Amygdala (tissue), 56 donors: ENCODE measurements at regions not wholly inside any gene's neighbourhood (a gene's known extent, or its start where the extent isn't known, plus 50 kb on each side); places are given as distances from the start of the nearest gene placed in this dataset.
A peak's percentile ranks its signal among the peaks of the same experiment; 100 is the strongest.
"Not testable (repeated sequence)": the region's sequence is repeated elsewhere in the genome, so short reads cannot be mapped to it uniquely, and the experiment has no call there.

Experiments
- DNase-seq, 56 donors: peaks; one replicate each; lab custom pipeline; 2025; lab: John Stamatoyannopoulos, UW

- DNase-seq, result no peak
These were observed 76.8 kb upstream of the SH3PXD2B start for GRCh38 chr5:172530878-172531703.

- DNase-seq, result no peak
These were observed 76.1 kb upstream of the SH3PXD2B start for GRCh38 chr5:172530406-172530805.

GRCh38 chr5:172529896-172530295 is 75.6 kb upstream of the SH3PXD2B start:
- DNase-seq, result no peak

- DNase-seq, result no peak
These were observed 74.1 kb upstream of the SH3PXD2B start for GRCh38 chr5:172528440-172528839.

- DNase-seq, result no peak
These were observed 73.2 kb upstream of the SH3PXD2B start for GRCh38 chr5:172527559-172527958.

- DNase-seq, result no peak
These were observed 71.7 kb upstream of the SH3PXD2B start for GRCh38 chr5:172525996-172526360.

GRCh38 chr5:172525307-172525995 is 71.1 kb upstream of the SH3PXD2B start:
- no peak for DNase-seq

- DNase-seq, result no peak
These were observed 70.3 kb upstream of the SH3PXD2B start for GRCh38 chr5:172524573-172525021.

- DNase-seq, result no peak
These were observed 68.9 kb upstream of the SH3PXD2B start for GRCh38 chr5:172523146-172523745.

GRCh38 chr5:172521338-172521932 is 67.1 kb upstream of the SH3PXD2B start:
- no peak for DNase-seq

GRCh38 chr5:172511952-172512351 is 57.6 kb upstream of the SH3PXD2B start:
- DNase-seq, result no peak

- peak in 1 of 56 donors; percentile 18 for DNase-seq
These were observed 55.1 kb upstream of the SH3PXD2B start for GRCh38 chr5:172509405-172509781.

- DNase-seq, result no peak
These were observed 54.4 kb upstream of the SH3PXD2B start for GRCh38 chr5:172508471-172509404.

- DNase-seq, result not testable (repeated sequence)
These were observed 53.2 kb upstream of the SH3PXD2B start for GRCh38 chr5:172507485-172507884.

GRCh38 chr5:172506921-172507320 is 52.6 kb upstream of the SH3PXD2B start:
- DNase-seq, result no peak

- DNase-seq, result no peak
These were observed 51.9 kb upstream of the SH3PXD2B start for GRCh38 chr5:172506251-172506650.

- no peak for DNase-seq
These were observed 51.5 kb upstream of the SH3PXD2B start for GRCh38 chr5:172505845-172506244.

- no peak for DNase-seq
These were observed 51.1 kb upstream of the SH3PXD2B start for GRCh38 chr5:172505403-172505759.

- DNase-seq, result no peak
These were observed 50.5 kb upstream of the SH3PXD2B start for GRCh38 chr5:172504701-172505402.
